Body of pancreas (tissue), 4 donors: ENCODE measurements at regions not wholly inside any gene's neighbourhood (a gene's known extent, or its start where the extent isn't known, plus 50 kb on each side); places are given as distances from the start of the nearest gene placed in this dataset.

Experiments
- ATAC-seq: fragments of 150-250 bp; one replicate; pipeline ENCODE4 v1.9.1; 2016
- DNase-seq, 4 donors: peaks; one replicate each; pipeline ENCODE4 v3.0.0-alpha.2; 2019
- H3K27ac ChIP-seq, 4 donors: fragments of 200-600 bp; sonication (generic); 1 replicate in 3 of 4; 2 replicates in 1 of 4; pipeline versions ENCODE4 v1.5.1 to v1.6.1; 2016 to 2019; ENCODE audit warnings: mild to moderate bottlenecking in 1 of 4, mixed read lengths in 1 of 4, moderate library complexity in 1 of 4
- H3K27me3 ChIP-seq, 2 donors: fragments of 200-600 bp; sonication (generic); one replicate each; pipeline ENCODE4 v1.6.0; 2016; ENCODE audit warnings: mild to moderate bottlenecking in 1 of 2
- H3K36me3 ChIP-seq, 2 donors: fragments of 200-600 bp; sonication (generic); replicated peaks in 1 of 2; 2 replicates each; pipeline ENCODE4 v1.5.1; 2016; ENCODE audit warnings: low read depth in 2 of 2; ENCODE audit not compliant: insufficient read depth in 1 of 2
- H3K4me1 ChIP-seq: fragments of 200-600 bp; sonication (generic); one replicate; pipeline ENCODE4 v1.6.0; 2016
- H3K4me3 ChIP-seq, 2 donors: fragments of 200-600 bp; sonication (generic); 1 replicate in 1 of 2; 2 replicates in 1 of 2; pipeline ENCODE4 v1.5.1; 2016 to 2019
- H3K9me3 ChIP-seq, 3 donors: fragments of 200-600 bp; sonication (generic); 1 replicate in 2 of 3; 2 replicates in 1 of 3; pipeline ENCODE4 v1.5.1; 2016
- POLR2A ChIP-seq, 3 donors: fragments of 450-650 bp; IDR thresholded peaks; one replicate each; pipeline ENCODE4 v1.6.1; 2016; ENCODE audit warnings: antibody characterized with exemption in 3 of 3, mild to moderate bottlenecking in 2 of 3
- WGBS, 2 donors: methylation state at CpG; one replicate each; pipeline ENCODE4 v1.1.5; 2017; 5-methylcytosine and 5-hydroxymethylcytosine counted together
- intact Hi-C: fragments of 100-400 bp; cut with DNase I; formaldehyde crosslinking; loops from one replicate; pipeline ENCODE4 v1.15.1; 2023
- TF ChIP-seq, protein P1 (sequence below), 7 experiments: fragments of 450-650 bp in 4 of 7; fragments of 200-600 bp in 3 of 7; sonication (generic) in 3 of 7; IDR thresholded peaks; one replicate each; pipeline ENCODE4 v1.5.1; 2016 to 2019; ENCODE audit warnings: antibody characterized with exemption in 7 of 7

DNA sequence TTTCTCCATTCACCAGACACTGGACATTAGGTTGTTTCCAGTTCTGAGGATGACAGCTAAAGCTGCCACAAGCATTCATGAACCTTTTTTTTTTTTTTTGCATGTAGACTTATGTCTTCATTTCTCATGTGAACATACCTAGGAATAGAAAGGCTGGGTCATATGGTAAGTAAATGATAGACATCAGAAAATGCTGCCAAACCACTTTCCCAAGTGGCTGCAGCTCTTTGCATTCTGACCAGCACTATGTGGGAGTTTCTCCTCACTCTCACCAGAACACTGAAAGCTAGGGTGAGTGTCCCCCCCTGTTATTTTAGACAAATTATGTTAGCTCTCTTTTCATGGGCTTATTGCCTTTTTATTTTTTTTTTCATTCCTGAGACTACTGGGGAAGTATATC, 197.5 kb downstream of the OTOR start:
- H3K9me3 ChIP-seq, result peaks cover 0 to 11% (median 0%) of the 10 kb centered on the region in 3 donors
- TF ChIP-seq, protein P1, sequence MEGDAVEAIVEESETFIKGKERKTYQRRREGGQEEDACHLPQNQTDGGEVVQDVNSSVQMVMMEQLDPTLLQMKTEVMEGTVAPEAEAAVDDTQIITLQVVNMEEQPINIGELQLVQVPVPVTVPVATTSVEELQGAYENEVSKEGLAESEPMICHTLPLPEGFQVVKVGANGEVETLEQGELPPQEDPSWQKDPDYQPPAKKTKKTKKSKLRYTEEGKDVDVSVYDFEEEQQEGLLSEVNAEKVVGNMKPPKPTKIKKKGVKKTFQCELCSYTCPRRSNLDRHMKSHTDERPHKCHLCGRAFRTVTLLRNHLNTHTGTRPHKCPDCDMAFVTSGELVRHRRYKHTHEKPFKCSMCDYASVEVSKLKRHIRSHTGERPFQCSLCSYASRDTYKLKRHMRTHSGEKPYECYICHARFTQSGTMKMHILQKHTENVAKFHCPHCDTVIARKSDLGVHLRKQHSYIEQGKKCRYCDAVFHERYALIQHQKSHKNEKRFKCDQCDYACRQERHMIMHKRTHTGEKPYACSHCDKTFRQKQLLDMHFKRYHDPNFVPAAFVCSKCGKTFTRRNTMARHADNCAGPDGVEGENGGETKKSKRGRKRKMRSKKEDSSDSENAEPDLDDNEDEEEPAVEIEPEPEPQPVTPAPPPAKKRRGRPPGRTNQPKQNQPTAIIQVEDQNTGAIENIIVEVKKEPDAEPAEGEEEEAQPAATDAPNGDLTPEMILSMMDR (IDR thresholded peaks at IDR 0.05), result no peak
- no peak for TF ChIP-seq POLR2A (IDR thresholded peaks at IDR 0.05)
- peaks cover 6% of the 10 kb centered on the region for H3K4me1 ChIP-seq
- H3K27me3 ChIP-seq, result no peaks in the 10 kb centered on the region
- no peak overlapping the region for H3K27ac ChIP-seq
- H3K36me3 ChIP-seq, result no peaks in the 10 kb centered on the region
- ATAC-seq (no peak), DNase-seq (no peak)
- no peak overlapping the region for H3K4me3 ChIP-seq
- intact Hi-C loops, result no loop called here

DNA sequence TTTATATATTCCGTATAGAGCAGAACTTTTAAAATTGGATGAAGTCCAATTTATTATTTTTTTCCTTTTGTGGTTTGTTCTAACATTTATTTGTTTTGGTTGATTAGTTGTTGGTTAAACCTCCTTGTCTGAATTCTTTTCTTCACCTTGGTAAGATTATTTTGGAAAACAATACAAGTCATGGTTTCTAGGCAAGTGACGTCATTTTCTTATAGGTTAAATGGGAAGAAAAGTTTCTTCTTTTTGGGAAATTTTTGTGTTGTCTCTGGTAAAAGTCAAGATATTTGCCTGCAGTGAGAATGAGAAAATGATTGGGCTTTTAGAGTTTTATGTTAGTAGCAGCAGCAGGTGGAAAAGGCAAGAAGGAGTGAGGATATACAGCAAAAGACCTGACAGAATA, 197.9 kb downstream of the OTOR start:
- Histone ChIP-seq H3K4me3 (no peak overlapping the region), H3K27ac (no peak overlapping the region), H3K36me3 (no peaks in the 10 kb centered on the region), H3K9me3 (peaks cover 0 to 11% (median 0%) of the 10 kb centered on the region in 3 donors), H3K27me3 (no peaks in the 10 kb centered on the region), H3K4me1 (peaks cover 6% of the 10 kb centered on the region)
- no peak for TF ChIP-seq POLR2A (IDR thresholded peaks at IDR 0.05)
- TF ChIP-seq, protein P1 (IDR thresholded peaks at IDR 0.05), result no peak
- intact Hi-C loops, result no loop called here
- 54% methylated on average over 2 of the region's 2 CpGs for WGBS, 2 donors
- no peak for DNase-seq
- ATAC-seq, result no peak

DNA sequence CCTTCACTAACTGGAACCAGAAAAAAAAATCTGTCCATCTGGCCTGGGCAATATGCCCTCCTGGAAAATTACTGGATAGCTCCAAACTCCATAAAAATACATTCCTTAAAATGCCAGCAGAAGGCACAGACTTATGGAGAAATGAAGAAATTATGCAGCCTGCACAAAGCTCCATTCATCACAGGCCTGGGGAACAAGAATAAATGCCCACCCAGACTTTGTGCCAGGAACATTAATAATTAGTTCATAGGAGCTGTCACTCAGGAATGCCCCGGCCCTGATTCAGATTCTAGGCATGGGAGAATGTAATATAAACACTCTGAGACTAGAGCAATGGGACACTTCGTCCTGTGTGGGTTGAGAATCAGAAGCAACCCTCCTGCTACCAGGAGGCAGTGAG, 199.3 kb downstream of the OTOR start:
- H3K27me3 ChIP-seq, result no peaks in the 10 kb centered on the region
- WGBS, 2 donors, result 20 to 26% methylated on average over 2 of the region's 2 CpGs
- ATAC-seq, result peak; percentile 21

DNA sequence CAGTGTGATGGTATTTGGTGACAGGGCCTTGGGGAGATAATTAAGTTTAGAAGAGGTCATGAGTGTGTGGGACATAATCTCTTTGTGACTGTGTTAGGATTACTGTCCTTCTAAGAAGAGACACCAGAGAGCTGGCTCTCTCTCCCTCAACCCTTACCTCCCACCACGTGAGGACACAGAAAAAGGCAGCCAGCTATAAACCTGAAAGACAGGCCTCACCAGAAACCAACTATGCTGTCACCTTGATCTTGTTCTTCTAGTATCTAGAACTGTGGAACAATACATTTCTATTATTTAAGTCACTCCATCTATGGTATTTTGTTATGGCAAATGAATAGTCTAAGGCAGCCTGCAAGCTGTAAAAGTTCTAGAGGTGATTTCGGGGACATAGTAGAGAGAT, 203.7 kb downstream of the OTOR start:
- 37 to 39% methylated on average over 2 of the region's 2 CpGs for WGBS, 2 donors
- H3K27me3 ChIP-seq, result no peaks in the 10 kb centered on the region
- H3K4me3 ChIP-seq, result no peak overlapping the region
- peaks cover 0 to 11% (median 0%) of the 10 kb centered on the region in 3 donors for H3K9me3 ChIP-seq
- TF ChIP-seq, protein P1 (IDR thresholded peaks at IDR 0.05), result no peak
- no peak for TF ChIP-seq POLR2A (IDR thresholded peaks at IDR 0.05)
- DNase-seq, result no peak
- H3K27ac ChIP-seq, result no peak overlapping the region
- H3K36me3 ChIP-seq, result no peaks in the 10 kb centered on the region
- no peaks in the 10 kb centered on the region for H3K4me1 ChIP-seq
- no peak for ATAC-seq
- intact Hi-C loops, result no loop called here

More for the DNA sequence above, 199.3 kb downstream of the OTOR start:
- Histone ChIP-seq H3K9me3 (peaks cover 0 to 11% (median 0%) of the 10 kb centered on the region in 3 donors), H3K4me1 (peaks cover 5% of the 10 kb centered on the region), H3K4me3 (no peak overlapping the region), H3K27ac (peak overlapping the region in 1 of 4 donors; percentile 19), H3K36me3 (no peaks in the 10 kb centered on the region)
- TF ChIP-seq, protein P1 (IDR thresholded peaks at IDR 0.05), result no peak
- TF ChIP-seq POLR2A (IDR thresholded peaks at IDR 0.05), result no peak
- intact Hi-C loops, result no loop called here
- peak in 1 of 4 donors; percentile 5 for DNase-seq

DNA sequence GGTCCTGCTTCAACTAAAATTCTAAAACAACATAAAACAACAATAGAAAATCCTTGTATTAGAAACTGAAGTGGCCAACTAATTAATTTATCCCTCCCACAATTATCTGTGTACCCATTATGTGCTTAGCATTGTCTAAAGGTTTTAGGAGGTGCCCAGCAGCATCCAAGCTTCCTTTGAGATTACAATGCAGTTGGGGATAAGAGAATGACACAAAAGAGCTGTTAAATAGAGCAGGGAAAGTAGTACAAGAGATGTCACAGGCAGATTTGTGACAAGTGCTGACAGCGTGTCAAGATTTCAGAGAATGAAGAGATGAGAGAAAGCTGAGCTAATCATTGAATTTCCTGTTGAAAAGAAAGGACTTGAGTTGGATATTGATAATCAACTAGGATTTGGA, 204.8 kb downstream of the OTOR start:
- no peaks in the 10 kb centered on the region for H3K4me1 ChIP-seq
- H3K27ac ChIP-seq, result no peak overlapping the region
- peaks cover 0 to 11% (median 0%) of the 10 kb centered on the region in 3 donors for H3K9me3 ChIP-seq
- H3K36me3 ChIP-seq, result no peaks in the 10 kb centered on the region
- no peak for ATAC-seq
- TF ChIP-seq, protein P1 (IDR thresholded peaks at IDR 0.05), result no peak
- TF ChIP-seq POLR2A (IDR thresholded peaks at IDR 0.05), result no peak
- WGBS, 2 donors, result 52 to 90% methylated on average over 1 of the region's 1 CpG
- DNase-seq, result no peak
- H3K27me3 ChIP-seq, result no peaks in the 10 kb centered on the region
- intact Hi-C loops, result no loop called here
- H3K4me3 ChIP-seq, result no peak overlapping the region
